ENCODE measurements at regions not wholly inside any gene's neighbourhood (a gene's known extent, or its start where the extent isn't known, plus 50 kb on each side); places are given as distances from the start of the nearest gene placed in this dataset.

DNA sequence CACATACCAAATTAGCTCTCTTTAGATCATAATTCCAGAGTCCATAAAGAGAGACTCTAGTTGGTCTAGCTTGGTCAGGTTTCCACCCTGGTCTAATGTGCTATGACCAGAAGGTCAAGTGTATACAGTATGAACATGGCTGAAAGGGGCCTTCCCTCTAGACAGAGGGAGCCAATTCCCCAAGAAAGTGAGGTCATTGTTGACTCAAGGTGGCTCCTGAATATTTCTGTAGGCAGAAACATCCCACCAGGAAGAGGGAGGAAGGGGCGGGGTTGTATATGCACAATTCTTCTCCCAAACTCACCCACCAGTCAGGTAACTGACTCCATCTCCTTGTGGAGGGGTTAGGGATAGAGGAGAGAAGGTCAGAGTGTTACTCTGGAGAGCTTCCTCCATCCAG, 281.8 kb upstream of the PLET1 start:
- Histone ChIP-seq H3K79me2 (ENCODE audit: low read length) (no peaks in the 10 kb centered on the region), H3K27ac (ENCODE audit: low read length) (no peak overlapping the region), H3K36me3 (ENCODE audit: insufficient read depth, low read length) (no peaks in the 10 kb centered on the region), H3K27me3 (ENCODE audit: low read length) (no peaks in the 10 kb centered on the region), H3K9me3 (ENCODE audit: low read length) (no peaks in the 10 kb centered on the region), H3K4me3 (ENCODE audit: low read length) (no peak overlapping the region), H3K9me2 (replicated peaks; ENCODE audit: insufficient read depth, low read length) (no peaks in the 10 kb centered on the region), H2AFZ (ENCODE audit: low read length) (no peak overlapping the region), H3K4me2 (ENCODE audit: low read depth, low read length, poor library complexity, severe bottlenecking) (no peak overlapping the region), H3K4me1 (ENCODE audit: low read length) (peaks cover 8% of the 10 kb centered on the region), H4K20me1 (ENCODE audit: insufficient read depth, low read depth, low read length) (no peaks in the 10 kb centered on the region), H3K9ac (ENCODE audit: low read length) (no peak overlapping the region)
- no peak for DNase-seq

- H3K9me3 ChIP-seq (ENCODE audit: low read length), result no peaks in the 10 kb centered on the region
- no peak for DNase-seq
- no peak overlapping the region for H3K27ac ChIP-seq (ENCODE audit: low read length)
- H3K9me2 ChIP-seq (replicated peaks; ENCODE audit: insufficient read depth, low read length), result no peaks in the 10 kb centered on the region
- H2AFZ ChIP-seq (ENCODE audit: low read length), result no peak overlapping the region
- no peaks in the 10 kb centered on the region for H3K79me2 ChIP-seq (ENCODE audit: low read length)
- H3K27me3 ChIP-seq (ENCODE audit: low read length), result no peaks in the 10 kb centered on the region
- no peak overlapping the region for H3K4me2 ChIP-seq (ENCODE audit: low read depth, low read length, poor library complexity, severe bottlenecking)
- H3K9ac ChIP-seq (ENCODE audit: low read length), result no peak overlapping the region
- no peaks in the 10 kb centered on the region for H4K20me1 ChIP-seq (ENCODE audit: insufficient read depth, low read depth, low read length)
- H3K4me1 ChIP-seq (ENCODE audit: low read length), result no peaks in the 10 kb centered on the region
- no peak overlapping the region for H3K4me3 ChIP-seq (ENCODE audit: low read length)
- H3K36me3 ChIP-seq (ENCODE audit: insufficient read depth, low read length), result no peaks in the 10 kb centered on the region
Measured at GRCh38 chr11:112543390-112543789, 282.7 kb upstream of the PLET1 start.

GRCh38 chr11:112548641-112549040, 288.0 kb upstream of the PLET1 start:
- H3K4me3 ChIP-seq (ENCODE audit: low read length), result no peak overlapping the region
- no peak overlapping the region for H3K9ac ChIP-seq (ENCODE audit: low read length)
- no peaks in the 10 kb centered on the region for H3K27me3 ChIP-seq (ENCODE audit: low read length)
- H3K36me3 ChIP-seq (ENCODE audit: insufficient read depth, low read length), result no peaks in the 10 kb centered on the region
- no peaks in the 10 kb centered on the region for H3K9me2 ChIP-seq (replicated peaks; ENCODE audit: insufficient read depth, low read length)
- H3K4me2 ChIP-seq (ENCODE audit: low read depth, low read length, poor library complexity, severe bottlenecking), result no peak overlapping the region
- H3K9me3 ChIP-seq (ENCODE audit: low read length), result no peaks in the 10 kb centered on the region
- H4K20me1 ChIP-seq (ENCODE audit: insufficient read depth, low read depth, low read length), result no peaks in the 10 kb centered on the region
- H3K4me1 ChIP-seq (ENCODE audit: low read length), result no peaks in the 10 kb centered on the region
- H2AFZ ChIP-seq (ENCODE audit: low read length), result no peak overlapping the region
- no peaks in the 10 kb centered on the region for H3K79me2 ChIP-seq (ENCODE audit: low read length)
- DNase-seq, result no peak
- H3K27ac ChIP-seq (ENCODE audit: low read length), result no peak overlapping the region

DNA sequence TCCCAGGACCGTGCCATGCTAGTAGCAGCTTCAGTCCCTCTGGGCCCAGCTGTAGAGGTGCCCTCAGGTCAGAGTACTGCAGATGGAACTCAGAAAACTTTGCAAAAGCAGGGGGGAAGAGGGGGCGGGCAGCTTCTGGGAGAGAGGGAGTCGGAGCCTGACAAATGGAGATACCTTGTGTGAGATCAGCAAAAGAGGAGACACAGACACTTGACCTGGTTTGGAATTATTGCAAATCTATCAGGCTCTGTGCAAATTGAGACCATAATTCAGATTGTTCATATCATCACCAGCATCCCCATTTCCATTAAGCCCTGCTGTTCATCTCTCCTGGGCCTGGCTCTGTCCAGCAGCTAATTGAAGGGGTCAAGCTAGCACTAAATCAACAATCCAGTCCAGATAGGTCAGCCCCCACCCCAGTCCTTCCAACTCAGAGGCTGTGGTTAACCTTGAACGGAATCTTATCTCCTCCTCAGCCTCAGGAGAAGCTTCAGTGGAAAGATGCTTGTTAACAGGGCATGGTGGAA, 292.6 kb upstream of the PLET1 start:
- Histone ChIP-seq H3K9ac (ENCODE audit: low read length) (no peak overlapping the region), H3K27ac (ENCODE audit: low read length) (no peak overlapping the region), H2AFZ (ENCODE audit: low read length) (no peak overlapping the region), H3K4me3 (ENCODE audit: low read length) (no peak overlapping the region), H3K9me2 (replicated peaks; ENCODE audit: insufficient read depth, low read length) (no peaks in the 10 kb centered on the region), H3K9me3 (ENCODE audit: low read length) (no peaks in the 10 kb centered on the region), H3K27me3 (ENCODE audit: low read length) (no peaks in the 10 kb centered on the region), H3K79me2 (ENCODE audit: low read length) (no peaks in the 10 kb centered on the region), H4K20me1 (ENCODE audit: insufficient read depth, low read depth, low read length) (no peaks in the 10 kb centered on the region), H3K36me3 (ENCODE audit: insufficient read depth, low read length) (no peaks in the 10 kb centered on the region), H3K4me1 (ENCODE audit: low read length) (no peaks in the 10 kb centered on the region), H3K4me2 (ENCODE audit: low read depth, low read length, poor library complexity, severe bottlenecking) (no peak overlapping the region)
- no peak for DNase-seq

DNA sequence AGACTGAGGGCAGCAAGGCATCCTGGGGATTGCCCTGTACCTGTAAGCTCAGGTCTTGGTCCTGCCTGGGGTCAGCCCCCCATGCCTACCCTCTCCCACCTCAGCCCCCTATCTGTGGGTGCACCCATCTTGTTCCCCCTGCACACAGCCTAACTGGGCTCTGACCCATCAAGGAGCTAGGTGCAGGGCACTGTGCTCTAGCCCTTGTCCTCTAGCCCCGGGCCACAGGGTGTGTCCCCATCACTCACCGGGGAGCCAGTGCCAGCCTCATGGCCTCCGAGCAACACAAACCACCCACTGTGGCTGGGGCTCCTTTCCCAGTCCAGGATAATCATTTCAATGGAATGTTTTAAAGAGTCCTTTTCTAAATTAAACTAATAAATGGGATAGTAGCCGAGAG, 293.9 kb upstream of the PLET1 start:
- no peak for DNase-seq
- H4K20me1 ChIP-seq (ENCODE audit: insufficient read depth, low read depth, low read length), result no peaks in the 10 kb centered on the region
- H3K9me3 ChIP-seq (ENCODE audit: low read length), result no peaks in the 10 kb centered on the region
- no peaks in the 10 kb centered on the region for H3K36me3 ChIP-seq (ENCODE audit: insufficient read depth, low read length)
- no peak overlapping the region for H3K9ac ChIP-seq (ENCODE audit: low read length)
- no peaks in the 10 kb centered on the region for H3K4me1 ChIP-seq (ENCODE audit: low read length)
- no peak overlapping the region for H3K4me3 ChIP-seq (ENCODE audit: low read length)
- H2AFZ ChIP-seq (ENCODE audit: low read length), result no peak overlapping the region
- no peak overlapping the region for H3K27ac ChIP-seq (ENCODE audit: low read length)
- H3K9me2 ChIP-seq (replicated peaks; ENCODE audit: insufficient read depth, low read length), result no peaks in the 10 kb centered on the region
- H3K4me2 ChIP-seq (ENCODE audit: low read depth, low read length, poor library complexity, severe bottlenecking), result no peak overlapping the region
- no peaks in the 10 kb centered on the region for H3K79me2 ChIP-seq (ENCODE audit: low read length)
- H3K27me3 ChIP-seq (ENCODE audit: low read length), result no peaks in the 10 kb centered on the region

DNA sequence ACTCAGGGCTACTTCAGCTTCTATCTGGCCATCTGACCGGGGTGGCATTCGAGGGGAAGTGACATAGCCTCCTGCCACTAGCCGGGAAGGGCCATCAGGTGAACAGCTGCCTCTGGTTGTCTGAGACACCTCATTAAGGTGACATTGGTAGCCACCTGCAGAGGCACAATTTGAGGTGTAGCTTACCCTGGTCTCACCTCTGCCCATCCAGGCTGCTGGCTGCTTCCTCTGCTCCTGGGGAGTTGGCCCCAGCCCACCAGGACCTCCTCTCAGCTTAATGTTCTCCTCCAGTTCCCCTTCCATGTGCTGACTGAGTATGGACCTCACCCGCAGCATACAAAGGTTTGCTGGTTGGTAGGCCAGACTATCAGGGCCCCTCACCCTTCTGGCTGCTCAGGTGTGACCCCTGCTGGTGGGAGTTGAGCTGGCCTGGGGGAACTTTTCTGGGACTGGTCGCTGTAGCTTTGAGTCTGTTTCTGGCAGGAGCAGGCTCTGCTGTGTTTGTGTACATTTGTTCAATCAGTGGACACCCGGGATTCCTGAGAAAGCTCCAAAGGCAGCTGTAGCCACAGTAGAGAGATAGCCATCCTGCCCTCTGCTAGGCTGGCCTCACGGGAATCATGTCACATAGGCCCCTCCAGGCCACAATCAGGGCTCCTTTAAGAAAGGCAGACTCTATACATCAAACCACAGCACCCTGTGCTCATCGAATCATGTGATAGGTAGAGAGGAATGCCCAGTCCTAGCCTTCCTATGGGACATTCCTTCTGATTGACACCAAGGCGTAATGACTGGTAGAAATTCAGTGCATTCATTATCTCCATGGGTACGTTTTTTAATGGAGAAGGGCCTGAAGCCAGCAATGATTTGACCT, 295.1 kb upstream of the PLET1 start:
- Histone ChIP-seq H2AFZ (ENCODE audit: low read length) (no peak overlapping the region), H3K4me2 (ENCODE audit: low read depth, low read length, poor library complexity, severe bottlenecking) (no peak overlapping the region), H3K9me3 (ENCODE audit: low read length) (no peaks in the 10 kb centered on the region), H3K79me2 (ENCODE audit: low read length) (no peaks in the 10 kb centered on the region), H3K27me3 (ENCODE audit: low read length) (no peaks in the 10 kb centered on the region), H3K4me3 (ENCODE audit: low read length) (no peak overlapping the region), H3K9ac (ENCODE audit: low read length) (no peak overlapping the region), H3K36me3 (ENCODE audit: insufficient read depth, low read length) (no peaks in the 10 kb centered on the region), H4K20me1 (ENCODE audit: insufficient read depth, low read depth, low read length) (no peaks in the 10 kb centered on the region), H3K27ac (ENCODE audit: low read length) (no peak overlapping the region), H3K4me1 (ENCODE audit: low read length) (no peaks in the 10 kb centered on the region), H3K9me2 (replicated peaks; ENCODE audit: insufficient read depth, low read length) (no peaks in the 10 kb centered on the region)
- peak; percentile 71 for DNase-seq

DNA sequence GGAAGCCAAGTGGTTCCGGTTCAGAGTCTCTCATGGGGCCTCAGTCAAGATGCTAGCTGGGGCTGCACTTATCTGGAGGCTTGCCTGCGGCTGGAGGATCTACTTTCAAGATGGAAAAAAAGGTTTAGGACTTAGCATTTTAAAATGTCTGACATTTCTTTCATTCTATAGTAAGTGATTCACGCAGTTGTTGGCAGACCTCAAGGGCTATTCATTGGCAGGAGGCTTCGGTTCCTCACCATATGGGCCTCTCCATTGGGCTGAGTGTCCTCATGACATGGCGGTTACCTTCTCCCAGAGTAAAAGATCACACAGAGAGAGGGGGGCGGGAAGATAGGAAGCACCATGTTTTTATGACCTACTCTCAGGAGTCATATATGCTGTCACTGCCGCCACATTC, 298.0 kb upstream of the PLET1 start:
- no peaks in the 10 kb centered on the region for H3K36me3 ChIP-seq (ENCODE audit: insufficient read depth, low read length)
- no peak overlapping the region for H3K27ac ChIP-seq (ENCODE audit: low read length)
- H3K79me2 ChIP-seq (ENCODE audit: low read length), result no peaks in the 10 kb centered on the region
- no peak for DNase-seq
- H3K9me2 ChIP-seq (replicated peaks; ENCODE audit: insufficient read depth, low read length), result no peaks in the 10 kb centered on the region
- H3K4me1 ChIP-seq (ENCODE audit: low read length), result no peaks in the 10 kb centered on the region
- no peak overlapping the region for H3K9ac ChIP-seq (ENCODE audit: low read length)
- H4K20me1 ChIP-seq (ENCODE audit: insufficient read depth, low read depth, low read length), result no peaks in the 10 kb centered on the region
- no peak overlapping the region for H3K4me2 ChIP-seq (ENCODE audit: low read depth, low read length, poor library complexity, severe bottlenecking)
- H3K4me3 ChIP-seq (ENCODE audit: low read length), result no peak overlapping the region
- no peaks in the 10 kb centered on the region for H3K9me3 ChIP-seq (ENCODE audit: low read length)
- H2AFZ ChIP-seq (ENCODE audit: low read length), result no peak overlapping the region
- H3K27me3 ChIP-seq (ENCODE audit: low read length), result no peaks in the 10 kb centered on the region

- Histone ChIP-seq H2AFZ (ENCODE audit: low read length) (no peak overlapping the region), H3K4me3 (ENCODE audit: low read length) (no peak overlapping the region), H3K9me2 (replicated peaks; ENCODE audit: insufficient read depth, low read length) (no peaks in the 10 kb centered on the region), H3K27ac (ENCODE audit: low read length) (no peak overlapping the region), H3K9ac (ENCODE audit: low read length) (no peak overlapping the region), H3K9me3 (ENCODE audit: low read length) (no peaks in the 10 kb centered on the region), H3K4me2 (ENCODE audit: low read depth, low read length, poor library complexity, severe bottlenecking) (no peak overlapping the region), H3K27me3 (ENCODE audit: low read length) (no peaks in the 10 kb centered on the region), H3K79me2 (ENCODE audit: low read length) (no peaks in the 10 kb centered on the region), H3K4me1 (ENCODE audit: low read length) (no peaks in the 10 kb centered on the region), H3K36me3 (ENCODE audit: insufficient read depth, low read length) (no peaks in the 10 kb centered on the region), H4K20me1 (ENCODE audit: insufficient read depth, low read depth, low read length) (no peaks in the 10 kb centered on the region)
- no peak for DNase-seq
Measured at GRCh38 chr11:112563808-112564207, 303.1 kb upstream of the PLET1 start.

All from Karpas-422 (cell line).